HG03066 (cell line): ENCODE measurements at regions not wholly inside any gene's neighbourhood (a gene's known extent, or its start where the extent isn't known, plus 50 kb on each side); places are given as distances from the start of the nearest gene placed in this dataset.
"Not testable (repeated sequence)": the region's sequence is repeated elsewhere in the genome, so short reads cannot be mapped to it uniquely, and the experiment has no call there.

Experiments used
- ATAC-seq: cut with Tn5 transposase; IDR thresholded peaks from one replicate; pipeline ENCODE4 v1.9.1; 2021; ENCODE audit warnings: low read depth; ENCODE audit not compliant: unreplicated experiment

DNA sequence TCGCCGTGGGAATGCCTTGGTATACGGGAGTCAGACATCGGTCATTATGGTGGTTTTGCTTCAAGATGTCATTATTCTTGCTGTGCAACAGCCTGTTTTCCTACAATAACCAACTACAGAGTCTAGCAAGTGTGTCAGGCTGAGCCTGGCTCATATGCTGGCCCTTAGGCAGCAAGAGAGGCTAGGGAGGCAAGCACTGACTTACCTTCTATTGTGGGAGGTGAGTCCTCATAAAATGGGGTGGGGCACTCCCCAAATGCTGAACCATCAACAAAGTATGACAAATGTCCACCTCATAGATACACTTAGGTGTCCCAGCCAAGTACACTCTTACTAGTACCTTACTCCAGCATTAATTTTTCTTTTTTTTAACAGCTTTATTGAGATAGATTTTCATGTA is 77.0 kb upstream of the ATL2 start:
- no peak for ATAC-seq

DNA sequence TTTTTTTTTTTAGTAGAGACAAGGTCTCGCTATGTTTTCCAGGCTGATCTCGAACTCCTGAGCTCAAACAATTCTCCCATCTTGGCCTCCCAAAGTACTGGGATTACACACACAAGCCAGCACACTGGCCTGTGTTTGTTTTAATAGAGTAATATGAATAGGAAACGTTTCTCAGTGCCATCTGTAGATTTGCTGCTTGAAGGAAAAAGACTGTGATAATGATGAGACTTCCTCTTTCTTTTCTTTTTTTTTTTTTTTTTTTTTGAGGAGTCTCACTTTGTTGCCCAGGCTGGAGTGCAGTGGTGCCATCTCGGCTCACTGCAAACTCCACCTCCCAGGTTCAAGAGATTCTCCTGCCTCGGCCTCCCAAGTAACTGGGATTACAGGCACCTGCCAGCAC is 74.7 kb upstream of the ATL2 start:
- not testable (repeated sequence) for ATAC-seq

DNA sequence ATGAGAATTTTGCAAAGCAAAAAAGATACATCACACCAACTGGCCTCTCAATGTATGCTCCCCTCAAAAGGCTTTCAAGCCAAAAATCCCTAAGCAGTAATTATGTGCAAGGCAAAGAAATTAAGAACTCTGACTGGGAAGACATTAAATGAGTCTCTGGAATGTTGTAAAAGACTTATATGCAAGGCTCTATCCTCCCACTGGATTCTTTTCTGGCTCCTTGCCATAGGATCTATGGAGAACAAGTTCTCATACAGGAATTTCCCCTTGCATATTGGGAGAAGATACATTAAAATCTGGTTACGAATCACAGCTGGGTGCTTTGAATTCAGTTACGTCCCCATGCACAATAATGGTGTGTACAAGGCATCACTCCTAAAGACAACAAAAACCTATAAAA is 73.4 kb upstream of the ATL2 start:
- ATAC-seq: no peak

DNA sequence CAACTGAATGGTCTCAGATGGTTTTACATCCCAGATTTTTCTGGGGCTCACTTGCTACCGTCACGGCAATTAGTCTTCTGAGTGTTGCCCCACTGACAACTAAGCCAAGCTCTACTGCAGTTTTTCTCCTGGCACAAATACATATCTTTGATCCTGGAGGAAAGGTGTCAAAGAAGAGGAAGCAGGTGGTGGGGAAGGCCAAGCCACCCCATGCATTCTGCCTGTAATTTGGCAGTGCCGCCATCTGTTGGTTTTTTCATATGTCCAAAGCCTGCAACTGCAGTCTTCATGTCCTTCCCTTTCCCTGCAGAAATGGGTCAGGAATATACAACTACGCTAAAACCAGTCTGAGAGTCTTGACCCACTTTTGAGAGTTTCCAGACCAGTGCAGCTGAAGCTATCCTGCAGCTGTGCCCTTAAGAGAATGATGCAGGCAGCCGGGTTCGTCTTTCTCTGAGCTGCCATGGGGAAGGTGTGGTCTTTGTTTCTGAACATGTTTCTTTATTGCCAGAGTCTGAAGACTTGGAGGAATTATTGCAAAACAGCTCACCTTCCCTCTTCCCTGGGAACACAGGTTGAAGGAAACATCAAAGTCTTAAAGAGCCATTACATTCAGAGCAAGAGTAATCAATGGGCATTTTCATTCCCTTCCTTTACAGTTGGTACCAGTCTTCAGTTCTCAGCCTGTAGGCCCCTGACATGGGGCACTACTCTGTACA is 71.8 kb upstream of the ATL2 start:
- ATAC-seq: no peak

DNA sequence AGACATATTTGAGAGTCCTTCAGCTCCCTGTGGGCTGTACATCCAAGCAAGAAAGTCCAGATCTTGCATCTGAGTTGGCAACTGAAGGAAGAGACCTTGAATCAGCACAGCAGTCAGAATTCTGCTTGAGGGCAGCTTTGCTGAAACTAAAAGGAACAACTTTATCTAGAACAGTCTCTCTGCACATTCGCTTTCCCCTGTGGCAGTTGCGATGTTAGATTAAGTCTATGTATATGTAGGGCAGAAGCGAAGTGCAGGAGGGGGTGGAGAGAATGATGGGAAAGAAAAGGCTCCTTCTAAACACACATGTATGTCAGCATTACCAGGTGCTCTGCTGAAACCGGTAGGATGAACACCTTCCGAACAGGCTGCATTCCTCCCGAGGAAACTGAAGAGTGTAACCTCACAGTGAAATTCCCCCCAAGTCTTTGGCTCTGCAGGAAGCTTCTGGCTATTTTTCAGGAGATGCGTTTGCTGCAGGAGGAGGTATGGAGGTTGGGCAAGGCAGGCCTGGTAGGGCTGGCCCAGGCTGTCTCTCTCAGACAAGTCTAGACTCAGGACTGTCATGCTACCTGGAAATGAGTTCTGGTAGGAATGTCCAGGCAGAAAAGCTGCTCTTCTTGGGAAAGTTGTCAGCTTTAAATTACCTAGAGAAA is 70.0 kb upstream of the ATL2 start:
- ATAC-seq: no peak

DNA sequence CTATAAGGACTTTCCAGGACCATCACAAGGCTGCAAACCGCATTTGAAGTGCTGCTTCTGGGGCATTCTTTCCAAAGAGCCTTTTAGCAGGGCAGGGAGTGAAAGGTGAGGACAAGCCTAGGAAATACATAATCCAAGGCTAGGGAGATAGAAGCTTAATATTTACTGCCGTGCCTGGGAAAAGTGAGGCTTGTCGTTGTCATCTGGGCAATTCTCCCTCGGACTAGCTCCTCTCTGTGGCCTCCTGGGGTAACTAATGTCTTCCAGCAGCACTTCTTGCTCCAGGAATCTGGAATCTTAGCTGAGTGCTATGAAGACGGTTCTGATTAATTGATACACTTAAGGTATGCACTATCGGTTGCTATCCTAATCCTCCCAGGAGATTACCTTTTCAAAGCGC is 69.3 kb upstream of the ATL2 start:
- ATAC-seq: no peak

DNA sequence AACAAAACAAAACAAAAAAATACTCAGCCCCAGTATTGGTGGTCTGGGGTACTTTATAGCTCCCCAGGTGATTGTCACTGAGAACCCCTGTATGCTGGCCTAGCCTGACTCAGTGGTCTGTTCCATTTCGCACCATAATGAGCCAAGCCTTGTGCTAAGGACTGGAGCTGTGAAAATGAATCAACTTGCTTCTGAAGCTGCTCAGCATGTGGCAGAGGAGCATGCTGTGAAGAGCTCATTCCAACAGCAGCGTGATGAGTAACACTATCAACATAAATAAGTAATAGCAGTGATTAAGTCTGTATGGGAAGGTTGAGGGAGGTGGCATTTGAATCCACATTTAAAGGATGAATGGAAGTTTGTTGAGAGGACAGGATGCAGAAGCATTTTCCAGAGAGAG is 67.2 kb upstream of the ATL2 start:
- no peak for ATAC-seq

DNA sequence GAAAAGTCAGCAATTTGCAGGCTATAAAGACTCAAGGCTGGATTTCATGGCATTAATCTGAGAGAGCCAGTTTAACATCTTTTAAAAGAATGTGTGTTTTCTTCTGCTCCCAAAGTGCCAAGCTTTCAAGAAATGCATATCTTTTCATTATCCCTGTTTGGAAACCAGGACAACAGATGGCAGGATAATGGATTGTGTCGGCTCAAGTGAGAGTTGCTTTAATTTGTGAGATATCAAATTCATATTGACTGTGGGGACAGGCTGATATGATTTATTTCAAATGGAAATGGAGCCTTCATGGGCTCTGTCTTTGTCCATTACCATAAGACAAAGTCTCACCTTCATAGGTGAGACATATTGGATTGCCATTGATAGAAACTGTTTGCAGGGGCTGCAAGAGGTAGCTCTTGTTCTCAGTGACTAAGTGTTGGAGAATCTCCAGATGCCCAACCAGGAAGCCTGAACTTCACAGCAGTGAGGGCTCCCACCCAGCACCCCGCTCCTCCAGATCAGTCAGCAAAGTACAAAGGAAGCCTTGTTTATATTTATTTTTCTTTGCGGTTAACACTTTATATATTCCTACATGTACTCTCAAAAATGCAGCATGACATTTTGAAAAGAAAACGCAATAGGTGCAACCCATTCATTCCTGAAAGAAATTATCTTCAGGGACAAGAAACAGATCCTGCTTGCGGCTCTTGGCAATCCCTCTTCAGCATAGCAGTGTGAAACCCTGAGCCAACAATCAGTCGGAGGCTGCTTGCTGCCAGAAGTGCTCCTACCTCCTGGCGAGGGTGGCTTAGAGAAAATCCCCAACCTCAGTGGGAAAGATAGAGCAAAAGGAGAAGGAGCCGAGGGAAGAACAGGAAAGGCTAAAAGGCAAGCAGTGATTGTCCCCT is 65.8 kb upstream of the ATL2 start:
- no peak for ATAC-seq

DNA sequence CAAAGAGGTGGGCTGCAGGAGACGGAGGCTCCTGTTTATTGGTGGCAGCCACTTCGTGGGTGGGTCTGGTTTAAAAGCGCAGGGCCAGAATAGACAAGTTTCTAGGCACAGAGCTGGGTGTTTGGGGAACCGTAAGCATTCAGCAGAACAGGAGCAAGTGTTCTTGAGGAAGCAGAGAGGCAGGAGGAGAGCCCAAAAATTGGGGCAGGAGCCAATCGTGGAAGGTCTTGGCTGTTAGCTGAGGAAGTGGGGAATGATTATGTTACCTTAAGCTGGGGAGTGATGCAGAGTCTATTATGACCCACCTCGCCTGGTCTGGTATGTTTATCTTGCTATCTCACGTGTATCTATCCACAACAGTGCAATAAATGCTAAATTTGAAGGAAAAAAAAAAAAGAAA is 64.3 kb upstream of the ATL2 start:
- ATAC-seq: no peak

DNA sequence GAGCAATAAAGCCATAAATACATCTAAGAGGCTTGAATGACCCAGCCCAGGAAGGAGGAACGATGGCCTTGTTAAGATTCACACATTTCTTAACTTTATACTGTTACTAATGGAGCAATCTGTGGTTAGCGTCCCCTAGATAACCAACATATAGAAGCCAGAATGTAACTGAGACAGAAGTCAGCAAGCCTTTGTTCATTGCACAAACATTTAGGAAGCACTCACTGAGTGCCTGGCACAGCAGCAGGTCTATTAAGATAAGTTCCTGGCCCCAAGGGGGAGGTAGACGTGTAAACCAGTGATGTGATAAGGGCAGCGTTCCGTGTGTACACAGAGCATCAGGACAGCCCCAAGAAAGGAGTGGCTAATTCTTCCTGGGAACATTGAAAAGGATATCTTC is 63.6 kb upstream of the ATL2 start:
- ATAC-seq: no peak

DNA sequence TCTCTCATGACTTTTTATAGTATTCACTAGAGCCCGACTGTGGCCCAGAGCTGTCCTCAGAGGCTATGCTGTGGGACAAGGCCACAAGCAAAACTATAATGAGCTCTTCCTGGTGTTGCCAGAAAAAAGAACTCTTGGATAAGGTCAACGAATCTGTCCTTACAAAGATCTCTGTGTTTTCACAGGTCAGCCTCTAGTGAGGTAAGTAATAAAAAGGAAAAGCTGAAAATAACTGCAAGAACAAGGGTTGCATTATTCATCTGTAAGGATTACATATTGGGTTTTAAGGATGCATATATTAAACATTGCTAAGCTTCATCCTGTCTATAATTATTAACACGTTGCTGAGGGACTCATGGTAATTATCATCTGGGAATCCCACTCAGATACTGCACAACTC is 62.8 kb upstream of the ATL2 start:
- ATAC-seq: no peak

DNA sequence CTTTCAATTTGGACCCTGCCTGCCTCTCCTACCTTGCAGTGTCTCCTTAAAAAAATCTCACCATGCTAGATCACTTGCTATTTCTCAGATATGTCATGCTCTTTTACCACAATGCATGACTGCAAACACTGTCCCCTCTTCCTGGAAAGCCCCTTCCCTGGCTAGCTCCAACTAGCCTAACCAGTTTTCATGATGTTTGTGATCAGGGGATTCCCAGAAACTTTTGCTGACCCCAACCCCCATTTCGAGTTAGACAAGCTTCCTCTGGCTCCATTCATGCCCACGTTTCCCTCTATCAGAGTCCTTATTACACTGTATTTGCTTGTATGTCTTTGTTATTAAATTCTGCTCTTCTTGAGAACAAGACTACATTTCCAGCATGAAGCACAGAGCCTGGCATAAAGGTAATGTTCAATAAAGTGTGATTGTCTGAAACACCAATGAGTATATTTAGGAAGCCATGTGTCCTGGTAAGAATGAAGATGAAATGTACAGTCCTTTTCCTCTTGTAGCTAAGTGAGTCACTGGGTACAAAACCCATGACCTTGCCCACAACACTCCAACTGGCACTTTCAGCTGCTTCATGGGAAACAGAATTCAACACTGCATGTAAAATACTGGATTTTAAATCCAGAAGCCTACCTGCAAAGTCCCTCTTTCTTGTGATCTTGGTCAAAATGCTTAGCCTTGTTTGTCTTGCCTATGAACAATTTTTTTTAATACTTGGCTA is 62.0 kb upstream of the ATL2 start:
- ATAC-seq: no peak

DNA sequence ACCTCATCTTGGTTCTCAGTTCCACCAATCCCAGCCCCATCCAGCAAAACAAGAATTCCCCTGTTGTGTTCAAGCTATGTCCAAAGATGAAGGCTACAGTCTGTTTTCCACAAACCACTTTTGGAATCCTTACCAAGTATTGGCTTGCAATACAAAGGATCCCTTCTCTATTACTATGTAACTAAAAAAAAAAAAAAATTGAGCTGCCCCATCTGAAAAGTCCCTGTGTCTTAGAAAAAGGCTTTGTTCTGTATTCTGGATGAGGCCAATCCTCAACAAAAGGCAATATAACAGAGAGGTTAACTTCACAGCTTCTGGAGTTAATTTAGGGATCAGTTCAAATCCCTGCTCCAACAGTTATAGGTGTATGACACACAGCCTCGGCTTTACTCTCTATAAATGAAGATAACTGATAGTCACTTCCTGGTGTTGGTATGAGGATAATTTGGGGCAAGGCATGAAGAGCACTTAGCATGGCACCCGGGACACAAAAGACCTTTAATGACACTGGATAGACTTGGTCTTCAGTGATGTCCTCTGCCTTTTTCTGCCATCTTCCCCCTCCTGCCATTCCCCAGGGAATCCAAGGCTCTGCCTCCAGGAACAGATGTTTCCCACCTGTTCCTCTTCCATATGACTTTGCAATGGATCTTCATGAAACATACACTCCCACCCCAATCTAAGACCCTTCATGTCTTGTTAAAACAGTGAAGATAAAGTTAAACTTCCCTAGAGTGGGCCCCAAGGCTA is 61.2 kb upstream of the ATL2 start:
- no peak for ATAC-seq

DNA sequence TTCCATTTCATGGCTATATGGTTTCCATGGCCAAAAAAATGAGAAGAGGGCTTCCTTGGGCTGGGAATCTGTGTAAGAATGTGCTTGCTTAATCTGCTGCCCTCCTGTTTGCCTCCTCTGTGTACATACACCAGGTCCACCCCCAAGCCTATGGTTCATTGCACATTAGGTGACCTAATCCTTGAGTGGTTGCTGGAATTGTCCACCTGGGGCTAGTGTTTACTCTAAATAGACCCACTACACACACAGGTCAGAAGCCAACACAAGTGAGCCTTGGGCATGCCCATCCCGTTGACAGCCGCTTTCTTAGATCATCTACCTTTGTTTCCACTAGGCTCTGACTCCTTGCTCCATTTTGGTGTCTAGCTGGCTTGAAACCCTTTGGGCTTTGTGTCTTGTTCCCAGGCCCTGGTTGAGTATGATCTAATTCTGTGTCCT is 59.2 kb upstream of the ATL2 start:
- ATAC-seq: no peak

DNA sequence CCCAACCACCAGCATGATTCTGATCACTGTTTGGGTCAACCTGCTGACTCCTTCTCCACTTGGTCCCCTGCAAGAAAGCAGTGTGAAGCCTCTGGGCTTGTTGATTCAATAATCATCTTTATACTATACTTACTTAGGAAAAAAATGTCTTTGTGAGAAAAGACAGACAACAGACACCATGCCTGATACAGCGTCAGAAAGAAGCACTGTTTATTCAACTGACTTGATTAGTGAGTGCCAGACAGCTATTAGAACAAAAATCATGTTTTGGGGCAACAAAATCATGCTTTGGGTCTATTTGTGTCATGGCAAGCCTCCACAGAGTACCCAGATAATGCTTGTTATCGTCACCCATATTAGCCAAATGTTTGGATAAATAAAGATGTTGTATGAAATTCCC is 58.7 kb upstream of the ATL2 start:
- no peak for ATAC-seq

DNA sequence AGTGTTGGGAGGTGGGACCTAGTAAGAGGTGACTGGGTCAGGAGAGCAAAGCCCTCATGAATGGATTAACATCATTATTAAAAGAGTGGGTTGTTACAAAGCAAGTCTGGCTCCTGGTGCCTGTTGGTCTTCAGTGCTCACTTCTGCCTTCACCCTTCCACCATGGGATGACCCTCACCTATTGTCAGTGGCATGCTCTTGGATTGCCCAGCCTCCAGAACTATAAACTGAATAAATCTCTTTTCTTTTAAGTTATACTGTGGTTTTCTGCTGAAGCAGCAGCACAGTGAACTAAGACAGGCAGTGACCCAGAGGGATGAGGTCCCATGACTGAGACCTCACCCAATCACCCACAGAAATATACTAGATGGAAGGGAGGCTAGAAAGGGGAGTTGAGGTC is 57.5 kb upstream of the ATL2 start:
- no peak for ATAC-seq

DNA sequence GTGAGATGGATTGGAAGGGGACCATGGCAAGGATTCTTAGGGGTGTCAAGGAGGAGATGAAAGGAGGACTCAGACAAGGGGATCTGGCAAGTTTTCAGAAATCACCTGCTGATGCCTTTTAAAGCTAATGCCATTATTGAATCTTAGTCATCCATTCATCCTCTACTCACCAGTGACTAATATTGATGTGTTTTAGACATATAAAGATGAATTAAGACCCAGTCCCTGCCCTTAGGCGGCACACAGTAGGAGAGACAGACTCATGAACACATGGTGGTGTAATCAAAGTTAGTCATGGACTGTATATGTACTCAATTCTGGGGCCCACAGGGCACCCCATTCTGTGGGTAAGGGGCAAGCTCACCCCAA is 56.5 kb upstream of the ATL2 start:
- ATAC-seq: no peak

DNA sequence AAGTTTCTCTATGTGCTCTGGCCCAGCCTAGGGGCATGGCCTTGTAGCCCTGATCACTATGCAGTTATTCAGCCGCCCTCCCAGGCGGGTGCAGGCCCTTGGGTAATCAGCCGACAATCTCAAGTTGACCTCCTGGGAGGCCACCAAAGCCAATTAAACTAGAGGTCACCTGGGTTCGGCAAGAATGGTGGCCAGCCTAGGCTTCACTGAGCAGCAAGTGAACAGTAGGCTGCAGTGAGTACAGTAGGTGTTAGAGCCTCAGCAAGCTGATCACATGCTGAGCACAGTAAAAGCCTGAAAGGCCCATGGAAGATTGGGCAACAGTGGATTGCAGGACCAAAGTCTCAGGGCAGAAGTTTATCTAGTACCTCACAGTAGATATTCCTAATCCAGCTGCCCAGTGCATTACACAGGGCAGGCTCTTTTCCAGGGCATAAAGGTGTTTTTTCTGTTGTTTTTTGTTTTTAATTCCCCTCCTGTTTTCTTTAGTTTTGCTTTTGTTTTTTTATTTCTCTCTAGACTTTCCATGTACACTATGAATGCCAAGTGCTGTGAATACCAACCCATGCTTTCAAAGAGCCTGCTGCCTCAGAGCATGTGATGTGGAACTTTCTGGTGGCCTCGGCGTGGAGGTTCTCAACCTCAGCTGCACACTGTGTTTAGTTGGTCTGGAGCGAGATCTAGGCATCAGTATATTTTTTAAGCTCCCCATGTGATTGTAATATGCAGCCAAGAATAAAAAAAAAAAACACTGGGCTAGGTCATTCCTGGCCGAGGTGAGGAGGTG is 55.9 kb upstream of the ATL2 start:
- no peak for ATAC-seq

DNA sequence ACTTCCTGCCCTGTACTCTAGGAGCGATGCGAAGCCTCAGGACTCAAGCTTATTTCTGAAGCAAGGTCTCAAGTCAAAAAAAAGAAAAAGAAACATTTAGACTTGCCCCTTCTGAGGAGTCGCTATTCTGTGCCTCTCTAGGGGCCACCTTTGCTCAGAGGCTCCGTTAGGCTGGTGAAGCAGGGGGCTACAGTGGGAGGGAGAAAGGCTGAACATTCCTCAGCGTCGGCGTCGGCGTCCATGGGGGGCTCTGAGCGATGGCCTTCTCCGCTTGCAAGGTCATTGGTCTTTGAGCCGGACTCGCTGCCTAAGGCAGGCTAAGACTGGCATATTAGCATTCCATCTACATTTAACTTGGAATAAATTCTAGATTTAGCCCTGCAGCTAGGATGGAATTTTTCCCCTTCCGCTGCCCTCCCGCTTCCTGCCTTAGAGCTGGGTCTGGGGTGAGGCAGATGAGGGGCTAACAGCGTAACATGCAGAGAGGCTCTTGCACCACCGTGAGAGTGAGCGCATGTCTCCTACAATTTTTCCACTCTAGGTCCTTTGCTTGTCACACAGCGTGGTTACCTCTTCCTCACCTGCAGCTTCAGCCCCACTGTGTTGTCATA is 53.6 kb upstream of the ATL2 start:
- ATAC-seq: no peak
